HFFc6 (cell line): ENCODE measurements at regions not wholly inside any gene's neighbourhood (a gene's known extent, or its start where the extent isn't known, plus 50 kb on each side); places are given as distances from the start of the nearest gene placed in this dataset.

ENCODE experiments used
- DNase-seq: peaks from one replicate; pipeline ENCODE4 v3.0.0-alpha.2; 2018
- H3K27ac Mint-ChIP-seq: 2 replicates; pipeline ENCODE4 v1.8.0; 2020; ENCODE audit warnings: mild to moderate bottlenecking, mixed read lengths
- H3K27me3 Mint-ChIP-seq: 2 replicates; pipeline ENCODE4 v1.8.0; 2021; ENCODE audit warnings: mild to moderate bottlenecking, moderate library complexity, mixed read lengths; ENCODE audit not compliant: insufficient read depth
- H3K36me3 Mint-ChIP-seq: 2 replicates; pipeline ENCODE4 v1.8.0; 2021; ENCODE audit warnings: low read depth, mixed read lengths
- H3K4me1 Mint-ChIP-seq: 2 replicates; pipeline ENCODE4 v1.8.0; 2020; ENCODE audit warnings: low read depth, mixed read lengths
- H3K4me3 Mint-ChIP-seq: 2 replicates; pipeline ENCODE4 v1.8.0; 2020; ENCODE audit warnings: mild to moderate bottlenecking, moderate library complexity, mixed read lengths
- H3K9me3 Mint-ChIP-seq: 2 replicates; pipeline ENCODE4 v1.8.0; 2020; ENCODE audit warnings: mild to moderate bottlenecking, mixed read lengths
- TF ChIP-seq, protein P1 (sequence below): fragments of 200-600 bp; sonication (generic); IDR thresholded peaks from 2 replicates; pipeline ENCODE4 v1.5.0; 2021; ENCODE audit warnings: antibody characterized with exemption, mild to moderate bottlenecking

DNA sequence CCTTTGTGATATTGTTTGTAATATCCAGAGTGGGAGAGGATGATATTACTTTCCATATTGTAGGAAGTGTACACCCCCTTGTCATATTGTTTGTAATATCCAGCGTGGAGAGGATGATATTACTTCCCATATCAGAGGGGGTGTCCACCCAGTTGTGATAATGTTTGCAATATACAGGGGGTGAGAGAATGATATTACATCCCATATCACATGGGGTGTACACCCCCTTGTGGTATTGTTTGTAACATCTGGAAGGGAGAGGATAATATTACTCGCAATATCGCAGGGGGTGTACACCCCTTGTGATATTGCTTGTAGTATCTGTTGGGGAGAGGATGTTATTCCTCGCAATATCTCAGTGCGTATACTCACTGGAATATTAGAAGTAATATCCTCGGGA is 61.5 kb downstream of the PRSS23 start:
- H3K36me3 Mint-ChIP-seq = peaks cover 4% of the 10 kb centered on the region; the same call in 1 of the 2 replicates
- no peak overlapping the region for H3K27ac Mint-ChIP-seq

DNA sequence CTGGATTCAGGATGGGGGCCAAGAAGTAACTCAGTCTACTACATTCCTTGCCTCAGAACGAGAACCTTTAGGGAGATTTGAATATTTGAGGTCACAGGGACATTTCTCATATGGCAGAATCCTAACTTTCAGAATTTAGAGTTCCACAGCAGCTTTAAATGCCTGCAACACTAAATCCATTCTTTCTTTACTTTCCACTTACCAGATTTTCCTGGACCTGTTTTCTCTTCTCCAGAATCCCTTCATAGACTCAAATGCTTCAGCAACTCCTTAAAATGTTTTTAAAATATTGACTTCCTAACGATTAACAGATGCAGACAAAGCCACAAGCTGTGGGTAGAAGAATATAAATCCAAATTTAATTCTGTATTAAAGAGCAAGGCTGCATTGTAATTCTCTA is 63.1 kb downstream of the PRSS23 start:
- Mint-ChIP-seq H3K9me3 (no peaks in the 10 kb centered on the region), H3K27ac (no peak overlapping the region), H3K4me3 (no peak overlapping the region), H3K27me3 (no peaks in the 10 kb centered on the region; the same call in 1 of the 2 replicates), H3K4me1 (no peaks in the 10 kb centered on the region), H3K36me3 (peaks cover 4% of the 10 kb centered on the region; the same call in 1 of the 2 replicates)
- TF ChIP-seq, protein P1, sequence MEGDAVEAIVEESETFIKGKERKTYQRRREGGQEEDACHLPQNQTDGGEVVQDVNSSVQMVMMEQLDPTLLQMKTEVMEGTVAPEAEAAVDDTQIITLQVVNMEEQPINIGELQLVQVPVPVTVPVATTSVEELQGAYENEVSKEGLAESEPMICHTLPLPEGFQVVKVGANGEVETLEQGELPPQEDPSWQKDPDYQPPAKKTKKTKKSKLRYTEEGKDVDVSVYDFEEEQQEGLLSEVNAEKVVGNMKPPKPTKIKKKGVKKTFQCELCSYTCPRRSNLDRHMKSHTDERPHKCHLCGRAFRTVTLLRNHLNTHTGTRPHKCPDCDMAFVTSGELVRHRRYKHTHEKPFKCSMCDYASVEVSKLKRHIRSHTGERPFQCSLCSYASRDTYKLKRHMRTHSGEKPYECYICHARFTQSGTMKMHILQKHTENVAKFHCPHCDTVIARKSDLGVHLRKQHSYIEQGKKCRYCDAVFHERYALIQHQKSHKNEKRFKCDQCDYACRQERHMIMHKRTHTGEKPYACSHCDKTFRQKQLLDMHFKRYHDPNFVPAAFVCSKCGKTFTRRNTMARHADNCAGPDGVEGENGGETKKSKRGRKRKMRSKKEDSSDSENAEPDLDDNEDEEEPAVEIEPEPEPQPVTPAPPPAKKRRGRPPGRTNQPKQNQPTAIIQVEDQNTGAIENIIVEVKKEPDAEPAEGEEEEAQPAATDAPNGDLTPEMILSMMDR = no peak
- DNase-seq = no peak

More for the DNA sequence above, 61.5 kb downstream of the PRSS23 start:
- Mint-ChIP-seq H3K27me3 (no peaks in the 10 kb centered on the region; the same call in 1 of the 2 replicates), H3K4me1 (no peaks in the 10 kb centered on the region), H3K4me3 (no peak overlapping the region), H3K9me3 (no peaks in the 10 kb centered on the region)
- DNase-seq = no peak
- TF ChIP-seq, protein P1 = peak; percentile 54

DNA sequence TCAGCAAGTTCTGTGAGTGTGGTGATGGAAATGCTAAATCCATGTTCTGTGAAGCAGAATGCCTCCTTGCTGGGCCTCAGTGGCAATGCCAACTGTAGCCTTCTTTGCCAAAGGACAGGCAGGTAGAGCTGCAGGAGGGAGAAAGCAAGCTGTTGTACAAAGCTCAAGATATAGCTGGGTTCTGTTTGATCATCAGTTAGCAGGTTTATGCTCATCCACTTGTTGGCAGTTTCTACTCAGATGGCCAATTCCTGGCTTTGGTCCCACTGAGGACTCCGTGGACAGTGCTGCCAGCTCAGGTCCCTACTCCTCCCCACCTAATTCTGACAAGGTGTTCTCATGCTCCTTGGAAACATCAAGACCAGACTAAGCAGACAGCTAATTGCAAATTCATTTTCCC is 65.1 kb downstream of the PRSS23 start:
- Mint-ChIP-seq H3K4me1 (peaks cover 16% of the 10 kb centered on the region), H3K36me3 (peaks cover 4% of the 10 kb centered on the region; the same call in 1 of the 2 replicates), H3K27me3 (no peaks in the 10 kb centered on the region), H3K27ac (no peak overlapping the region), H3K9me3 (no peaks in the 10 kb centered on the region), H3K4me3 (no peak overlapping the region)
- DNase-seq = no peak
- TF ChIP-seq, protein P1 = no peak

DNA sequence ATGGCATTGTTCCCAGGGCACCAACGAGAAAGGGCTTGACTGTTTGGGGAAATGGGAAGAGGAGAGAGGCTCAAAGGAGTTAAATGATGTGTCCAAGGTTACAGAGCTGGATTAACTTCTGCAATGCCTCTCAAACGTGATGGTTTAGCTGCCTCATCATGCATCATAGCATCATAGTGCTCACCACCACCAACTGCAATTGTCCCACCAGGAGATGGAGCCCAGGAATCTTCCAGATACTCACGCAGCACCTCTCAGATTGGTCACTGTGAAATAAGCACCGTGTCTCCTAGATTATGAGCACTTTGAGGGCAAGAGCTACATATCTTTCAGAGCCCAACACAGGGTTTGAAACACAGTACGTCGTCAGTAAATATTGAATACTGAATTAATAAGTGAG is 69.2 kb downstream of the PRSS23 start:
- no peaks in the 10 kb centered on the region for H3K9me3 Mint-ChIP-seq
- no peak overlapping the region for H3K27ac Mint-ChIP-seq
- H3K4me1 Mint-ChIP-seq = peaks cover 38% of the 10 kb centered on the region
- H3K36me3 Mint-ChIP-seq = no peaks in the 10 kb centered on the region
- no peak for DNase-seq
- H3K4me3 Mint-ChIP-seq = no peak overlapping the region
- TF ChIP-seq, protein P1 = no peak
- no peaks in the 10 kb centered on the region for H3K27me3 Mint-ChIP-seq

DNA sequence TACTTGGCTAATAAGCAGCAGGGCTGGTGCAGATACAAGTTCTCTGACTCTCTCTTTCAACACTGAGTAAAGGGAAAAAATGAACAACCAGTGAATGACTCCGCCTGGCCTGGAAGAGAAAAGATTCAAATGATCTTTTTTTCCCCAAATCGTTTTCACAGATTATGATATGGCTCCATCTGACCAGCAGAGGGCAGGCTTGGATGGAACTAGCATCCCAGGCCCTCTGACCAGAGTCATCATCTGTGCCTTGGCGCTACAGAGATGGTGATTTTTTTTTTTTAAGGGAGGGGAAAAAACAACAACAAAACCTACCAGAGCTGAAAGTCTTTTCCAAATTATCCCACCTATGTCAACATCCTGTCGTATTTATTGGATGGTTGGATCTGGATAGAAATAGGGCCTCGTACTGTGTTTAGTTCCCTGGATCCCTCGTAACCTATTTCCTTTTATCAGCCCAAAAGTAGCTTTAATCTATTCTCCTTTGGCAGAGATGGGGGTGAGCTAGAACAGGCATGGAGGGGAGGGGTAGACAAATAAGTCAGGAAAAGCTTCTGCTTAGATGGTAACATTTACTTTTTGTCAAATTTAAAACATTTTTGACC is 69.7 kb downstream of the PRSS23 start:
- TF ChIP-seq, protein P1 = peak; percentile 92
- H3K4me3 Mint-ChIP-seq = no peak overlapping the region
- H3K36me3 Mint-ChIP-seq = no peaks in the 10 kb centered on the region
- peaks cover 43% of the 10 kb centered on the region for H3K4me1 Mint-ChIP-seq
- H3K9me3 Mint-ChIP-seq = no peaks in the 10 kb centered on the region
- no peaks in the 10 kb centered on the region for H3K27me3 Mint-ChIP-seq
- DNase-seq = peak; percentile 43
- no peak overlapping the region for H3K27ac Mint-ChIP-seq
